HG02610 (cell line): ENCODE measurements at regions not wholly inside any gene's neighbourhood (a gene's known extent, or its start where the extent isn't known, plus 50 kb on each side); places are given as distances from the start of the nearest gene placed in this dataset.
"Not testable (repeated sequence)": the region's sequence is repeated elsewhere in the genome, so short reads cannot be mapped to it uniquely, and the experiment has no call there.

ENCODE experiments used
- ATAC-seq: cut with Tn5 transposase; IDR thresholded peaks from one replicate; pipeline ENCODE4 v1.9.1; 2021; ENCODE audit warnings: mild to moderate bottlenecking, moderate library complexity; ENCODE audit not compliant: unreplicated experiment

DNA sequence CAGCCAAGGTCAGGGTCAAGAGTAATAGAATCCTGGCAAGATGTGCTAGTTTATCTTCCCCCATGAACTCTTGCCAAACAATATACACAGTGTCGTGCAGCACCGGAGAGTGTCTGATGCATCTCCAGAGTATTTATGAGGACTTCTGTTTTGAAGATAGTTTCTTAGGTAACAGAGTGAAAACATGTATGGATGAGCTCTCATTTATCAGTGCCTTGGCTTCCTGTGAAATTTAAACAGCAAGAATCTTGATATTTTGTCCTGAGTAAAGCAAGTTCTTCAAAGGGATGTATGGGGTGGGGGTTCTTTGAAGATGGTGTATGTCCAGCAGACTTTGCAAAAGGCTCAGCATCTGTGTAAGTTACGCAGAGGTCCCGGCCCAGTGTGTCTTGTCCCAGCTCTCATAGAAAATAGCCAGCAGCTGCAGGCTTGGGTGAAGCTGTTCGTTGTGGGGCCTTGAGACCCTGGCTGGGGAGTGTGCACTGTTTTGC, 361.0 kb upstream of the NT5C1B start:
- no peak for ATAC-seq

DNA sequence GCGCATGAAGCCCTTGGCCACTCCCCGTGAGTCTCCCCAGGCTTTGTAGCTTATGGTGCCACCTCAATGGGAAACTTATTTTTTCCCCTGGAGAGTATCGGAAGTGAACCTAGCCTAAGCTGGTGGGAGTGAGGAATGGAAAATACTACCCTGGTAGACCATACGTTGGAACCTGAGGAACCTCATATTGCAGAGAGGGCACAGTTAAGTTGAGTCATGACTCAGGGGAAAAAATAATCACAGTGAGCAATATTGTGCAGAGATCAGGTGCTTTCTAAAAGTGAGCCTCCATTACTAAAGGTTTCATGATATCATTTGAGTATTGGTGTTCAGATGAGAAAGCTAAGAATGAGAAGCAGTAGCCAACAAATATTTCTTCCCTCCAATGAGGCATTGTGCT, 360.5 kb upstream of the NT5C1B start:
- ATAC-seq = no peak

- peak; percentile 45 for ATAC-seq
These were observed 350.8 kb upstream of the NT5C1B start for GRCh38 chr2:18940184-18940583.

- not testable (repeated sequence) for ATAC-seq
These were observed 350.4 kb upstream of the NT5C1B start for GRCh38 chr2:18939740-18940139.

DNA sequence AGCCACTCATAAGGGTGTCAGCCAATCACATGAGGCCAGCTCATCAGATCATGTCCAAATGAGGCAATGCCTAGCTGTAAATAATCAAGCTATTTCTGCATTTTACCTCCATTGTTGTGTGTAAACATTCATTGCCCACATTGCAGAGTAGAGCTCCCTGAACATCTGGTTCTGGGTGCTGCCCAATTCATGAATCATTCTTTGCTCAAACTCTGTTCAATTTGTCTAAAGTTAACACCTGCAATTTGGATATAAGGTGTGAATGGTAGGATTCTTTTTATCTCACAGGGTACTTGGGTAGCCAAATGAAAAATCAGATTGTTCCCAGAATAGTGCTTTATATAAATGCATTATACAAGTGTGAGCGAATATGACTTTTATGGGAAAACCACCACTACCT, 345.5 kb upstream of the NT5C1B start:
- ATAC-seq = no peak

DNA sequence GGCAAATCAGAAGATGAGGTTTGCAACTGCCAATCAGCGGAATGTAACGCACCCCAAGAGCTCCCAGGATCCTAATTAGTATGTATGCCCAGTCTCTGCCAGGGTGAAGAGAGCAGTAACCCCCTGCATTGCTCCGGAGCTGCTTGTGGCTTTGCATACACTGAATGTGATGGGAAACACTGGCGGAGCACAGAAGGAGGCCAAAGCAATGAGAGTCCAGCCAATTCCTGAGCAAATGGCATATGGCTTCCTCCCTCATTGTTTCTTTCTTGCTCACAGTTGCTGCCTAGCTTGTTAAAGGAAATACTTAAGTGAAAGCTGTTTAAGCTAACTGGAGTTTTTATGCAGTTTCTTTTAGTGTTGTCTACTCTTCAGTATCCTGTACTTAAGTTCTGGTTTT, 343.5 kb upstream of the NT5C1B start:
- no peak for ATAC-seq

DNA sequence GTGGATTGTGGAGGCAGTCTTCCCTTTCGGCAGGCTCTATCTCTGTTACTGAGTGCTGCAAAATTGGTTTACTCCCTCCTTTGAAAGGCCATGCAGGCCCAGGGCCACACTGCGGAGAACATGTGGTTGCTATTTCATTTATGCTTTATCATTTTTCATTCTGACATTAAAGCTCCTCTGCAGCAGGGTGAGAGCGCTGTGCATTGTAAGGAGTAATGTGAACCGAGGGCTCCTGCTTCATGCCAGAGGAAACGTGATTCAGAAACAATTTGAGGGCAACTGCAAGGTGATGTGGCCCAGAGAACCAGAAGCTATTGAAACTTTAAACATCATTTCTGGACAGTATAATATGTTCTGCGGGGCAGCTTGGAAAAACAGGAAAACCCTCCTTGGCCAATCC, 341.6 kb upstream of the NT5C1B start:
- ATAC-seq = no peak

GRCh38 chr2:18927525-18928232, 338.3 kb upstream of the NT5C1B start:
- ATAC-seq = no peak

DNA sequence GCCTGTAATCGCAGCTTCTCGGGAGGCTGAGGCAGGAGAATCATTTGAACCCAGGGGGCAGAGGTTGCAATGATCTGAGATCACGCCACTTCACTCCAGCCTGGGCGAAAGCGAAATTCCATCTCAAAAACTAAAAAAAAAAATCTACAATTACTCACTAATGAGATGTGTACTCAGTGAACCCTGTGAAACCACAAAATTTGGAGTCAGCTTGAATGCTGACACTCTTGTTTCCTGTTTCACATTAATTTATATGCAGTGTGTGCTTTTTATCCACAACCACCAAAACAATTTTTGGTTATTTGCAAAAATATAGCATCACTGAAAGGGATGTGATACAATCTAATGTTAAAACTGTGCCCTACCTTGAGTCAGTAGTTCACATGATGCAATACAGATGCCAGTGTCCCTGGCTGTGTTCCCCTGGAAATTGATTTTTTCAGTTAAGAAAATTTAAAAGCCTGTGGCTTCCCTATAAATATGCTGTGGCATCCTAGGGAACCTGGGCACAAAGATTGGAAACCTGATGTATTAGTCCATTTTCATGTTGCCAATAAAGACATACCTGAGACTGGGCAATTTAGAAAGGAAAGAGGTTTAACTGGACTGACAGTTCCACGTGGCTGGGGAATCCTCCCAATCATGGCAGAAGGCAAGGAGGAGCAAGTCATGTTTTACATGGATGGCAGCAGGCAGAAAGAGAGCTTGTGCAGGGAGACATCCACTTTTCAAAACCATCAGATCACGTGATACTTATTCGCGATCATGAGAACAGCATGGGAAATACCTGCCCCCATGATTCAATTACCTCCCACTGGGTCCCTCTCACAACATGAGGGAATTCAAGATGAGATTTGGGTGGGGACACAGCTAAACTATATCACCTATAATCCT, 337.5 kb upstream of the NT5C1B start:
- ATAC-seq = no peak

GRCh38 chr2:18925296-18925695, 335.9 kb upstream of the NT5C1B start:
- no peak for ATAC-seq

GRCh38 chr2:18924886-18925285, 335.5 kb upstream of the NT5C1B start:
- no peak for ATAC-seq

DNA sequence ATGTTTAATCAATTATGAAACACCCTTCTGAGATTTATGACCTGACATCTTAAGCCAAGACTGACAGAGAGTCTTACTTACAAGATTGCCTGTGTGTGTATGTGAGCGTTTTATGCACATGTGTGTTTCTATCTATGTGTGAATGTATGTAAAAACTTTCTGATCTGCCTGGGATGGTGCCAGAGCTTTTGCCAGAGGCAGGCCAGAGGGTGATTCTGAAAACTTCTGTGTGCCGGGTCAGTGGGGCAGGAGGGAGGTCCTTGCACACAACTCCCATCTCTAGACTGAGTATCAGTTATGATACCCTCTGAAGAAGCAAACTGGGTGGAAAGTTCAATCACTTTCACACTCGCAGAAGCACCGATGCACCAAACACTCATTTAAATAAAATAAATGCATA, 335.0 kb upstream of the NT5C1B start:
- ATAC-seq = no peak

DNA sequence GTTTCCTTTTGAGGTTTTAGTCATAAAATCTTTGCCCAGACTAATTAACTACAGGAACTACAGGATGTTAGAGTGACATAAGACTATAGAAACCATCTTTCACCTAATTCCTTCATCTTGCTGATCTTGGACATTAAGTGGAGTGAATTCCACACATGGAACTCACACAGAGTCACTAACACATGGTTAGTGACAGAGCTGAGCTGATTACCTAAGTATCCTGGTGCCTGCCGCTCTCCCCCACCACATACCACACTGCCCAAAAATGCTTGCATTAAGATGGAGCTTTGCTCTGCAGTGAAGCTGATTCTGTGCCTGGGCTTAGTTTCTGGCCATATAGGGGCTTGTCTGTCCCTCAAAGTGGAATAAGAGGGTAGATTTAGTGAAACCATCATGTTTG, 332.9 kb upstream of the NT5C1B start:
- no peak for ATAC-seq

DNA sequence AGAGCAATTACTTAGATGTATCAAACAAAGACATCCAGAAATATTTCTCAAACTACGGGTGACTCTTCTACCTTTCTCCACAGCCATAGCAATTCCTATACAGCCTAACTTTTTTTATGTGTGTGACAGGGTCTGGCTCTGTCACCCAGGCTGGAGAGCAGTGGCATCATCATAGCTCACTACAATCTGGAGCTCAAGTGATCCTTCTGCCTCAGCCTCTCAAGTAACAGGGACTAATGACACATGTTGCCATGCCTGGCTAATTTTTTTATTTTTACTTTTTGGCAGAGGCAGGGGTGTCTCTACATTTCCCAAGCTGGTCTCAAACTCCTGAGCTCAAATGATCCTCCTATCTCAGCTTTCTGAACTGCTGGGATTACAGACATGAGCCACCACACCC, 328.9 kb upstream of the NT5C1B start:
- no peak for ATAC-seq

DNA sequence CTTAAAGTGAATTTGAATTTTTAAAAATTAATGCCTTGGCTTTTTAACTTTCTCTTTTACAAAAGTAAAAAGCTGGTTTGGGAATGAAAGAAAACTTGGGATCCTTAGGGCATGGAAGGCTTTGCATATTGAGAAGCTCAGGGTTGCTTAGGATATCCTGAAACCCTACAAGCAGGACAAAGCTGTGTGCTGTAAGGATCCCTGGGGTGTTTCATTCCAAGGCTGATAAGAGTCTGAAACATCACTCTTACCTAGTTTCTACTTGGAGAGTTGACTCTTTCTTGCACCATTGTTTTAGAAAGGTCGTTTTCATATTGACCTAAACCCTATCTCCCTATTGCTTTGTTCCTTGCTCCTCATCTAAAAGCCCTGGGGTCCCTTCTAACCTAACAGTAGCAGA, 325.9 kb upstream of the NT5C1B start:
- ATAC-seq = no peak

- ATAC-seq = no peak
These were observed 324.1 kb upstream of the NT5C1B start for GRCh38 chr2:18913512-18913911.

DNA sequence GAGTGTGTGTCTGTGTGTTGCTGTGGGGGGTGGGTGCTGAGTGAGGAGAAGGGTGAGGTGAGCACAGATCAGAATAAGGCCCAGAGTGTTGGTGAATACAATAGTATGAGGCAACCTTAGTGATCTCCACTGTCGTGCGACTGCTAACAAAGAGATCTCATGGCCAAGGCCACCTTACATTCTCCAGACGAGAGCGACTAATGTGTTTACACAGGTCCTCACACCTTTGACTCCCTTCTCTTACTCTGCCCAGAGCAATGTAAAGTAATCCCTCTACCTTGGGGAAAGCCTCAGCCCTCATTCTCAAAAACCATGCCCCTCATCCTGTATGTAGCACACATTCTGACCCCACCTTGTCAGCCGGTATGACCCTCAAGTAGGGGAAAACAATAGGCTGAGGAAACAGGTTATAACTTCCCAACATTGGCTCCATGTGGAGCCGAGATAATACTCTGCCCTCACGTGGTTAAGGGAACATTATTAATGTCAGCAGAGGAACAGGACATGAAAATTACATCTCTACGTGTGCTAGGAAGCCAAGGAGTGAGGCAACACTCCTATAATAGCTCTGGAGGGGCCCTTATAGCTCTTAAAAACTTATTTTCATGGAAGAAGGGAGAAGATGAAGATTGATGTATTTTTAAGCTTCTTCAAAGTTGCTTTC, 323.0 kb upstream of the NT5C1B start:
- ATAC-seq = no peak

DNA sequence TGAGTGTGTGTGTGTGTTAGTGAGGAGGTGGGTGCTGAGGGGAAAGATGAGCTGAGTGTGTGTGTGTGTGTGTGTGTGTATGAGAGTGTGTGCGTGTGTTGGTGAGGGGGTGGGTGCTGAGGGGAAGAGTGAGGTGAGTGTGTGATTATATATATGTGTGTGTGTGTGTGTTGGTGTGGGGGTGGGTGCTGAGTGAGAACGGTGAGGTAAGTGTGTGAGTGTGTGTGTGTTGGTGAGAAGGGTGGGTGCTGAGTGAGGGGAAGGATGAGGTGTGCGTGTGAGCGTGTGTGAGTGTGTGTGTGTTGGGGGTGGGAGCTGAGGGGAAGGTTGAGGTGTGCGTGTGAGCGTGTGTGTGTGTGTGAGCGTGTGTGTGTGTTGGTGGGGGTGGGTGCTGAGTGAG, 322.0 kb upstream of the NT5C1B start:
- ATAC-seq = no peak

DNA sequence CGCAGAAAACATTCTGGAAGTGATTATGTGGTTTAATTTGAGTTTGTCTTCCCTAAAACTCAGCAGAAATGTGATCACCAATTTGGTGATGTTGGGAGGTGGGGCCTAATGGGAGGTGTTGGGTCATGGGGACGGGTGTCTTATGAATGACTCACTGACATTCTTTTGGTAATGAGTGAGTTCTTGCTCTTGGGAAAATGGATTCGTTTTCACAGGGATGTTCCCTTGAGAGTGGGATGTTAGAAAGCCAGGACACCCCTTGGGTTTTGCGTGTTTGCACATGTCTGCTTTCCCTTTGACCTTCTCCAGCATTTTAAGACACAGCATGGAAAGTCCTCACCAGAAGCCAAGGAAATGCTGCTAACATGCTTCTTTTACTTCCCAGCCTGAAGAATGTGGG, 321.5 kb upstream of the NT5C1B start:
- ATAC-seq = no peak

DNA sequence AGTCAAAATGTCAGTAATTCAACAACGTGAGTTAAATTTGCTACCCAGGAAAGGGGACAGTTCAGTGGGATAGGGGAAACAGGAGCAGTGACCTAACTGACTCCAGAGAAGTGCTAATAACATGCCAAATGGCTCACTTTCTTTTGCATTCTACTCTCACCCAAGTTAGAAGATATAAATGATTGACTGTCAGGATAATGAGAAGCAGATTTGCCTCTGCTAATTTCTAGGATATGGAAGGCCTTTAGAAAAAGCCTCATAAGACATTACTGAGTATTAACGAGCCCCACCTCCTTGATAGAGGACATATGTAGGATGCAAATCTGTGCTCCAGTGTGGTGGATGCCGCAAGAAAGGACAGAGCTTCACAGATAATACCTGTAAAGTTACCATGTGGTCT, 318.6 kb upstream of the NT5C1B start:
- no peak for ATAC-seq

- ATAC-seq = no peak
These were observed 318.1 kb upstream of the NT5C1B start for GRCh38 chr2:18907508-18907907.

DNA sequence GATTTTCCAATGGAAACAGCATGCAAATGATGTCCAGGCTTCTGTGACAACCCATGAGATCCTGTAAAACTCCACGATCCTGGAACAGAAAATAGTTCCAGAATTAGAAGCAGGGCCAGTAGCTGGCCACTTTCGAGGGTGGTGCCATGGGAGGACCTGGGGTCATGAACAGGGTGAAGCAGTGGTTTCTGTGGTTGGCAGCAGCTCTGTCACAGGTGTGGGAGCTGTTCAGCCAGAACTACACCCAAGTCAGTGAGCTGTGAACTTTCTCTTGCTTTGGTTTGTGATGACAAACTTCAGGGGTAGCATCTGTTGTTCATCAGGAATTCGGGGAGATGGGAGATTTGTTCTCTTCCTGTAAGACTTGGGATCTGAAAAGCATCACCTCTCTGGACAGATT, 314.4 kb upstream of the NT5C1B start:
- peak; percentile 84 for ATAC-seq
